SK-N-SH (cell line): ENCODE measurements at regions not wholly inside any gene's neighbourhood (a gene's known extent, or its start where the extent isn't known, plus 50 kb on each side); places are given as distances from the start of the nearest gene placed in this dataset.
"Not testable (repeated sequence)": the region's sequence is repeated elsewhere in the genome, so short reads cannot be mapped to it uniquely, and the experiment has no call there.

ENCODE experiments used
- GABPA ChIP-seq: IDR thresholded peaks from 2 replicates; pipeline ENCODE4 v1.4.0; 2012; ENCODE audit warnings: low read depth, mild to moderate bottlenecking
- MXI1 ChIP-seq: IDR thresholded peaks from 2 replicates; pipeline ENCODE4 v1.6.1; 2012; ENCODE audit warnings: mild to moderate bottlenecking, low read depth, low read length, improper control_type of control experiment
- TF ChIP-seq, protein P1 (sequence below): IDR thresholded peaks from 2 replicates; pipeline ENCODE4 v1.4.0; 2012; ENCODE audit warnings: low read depth

DNA sequence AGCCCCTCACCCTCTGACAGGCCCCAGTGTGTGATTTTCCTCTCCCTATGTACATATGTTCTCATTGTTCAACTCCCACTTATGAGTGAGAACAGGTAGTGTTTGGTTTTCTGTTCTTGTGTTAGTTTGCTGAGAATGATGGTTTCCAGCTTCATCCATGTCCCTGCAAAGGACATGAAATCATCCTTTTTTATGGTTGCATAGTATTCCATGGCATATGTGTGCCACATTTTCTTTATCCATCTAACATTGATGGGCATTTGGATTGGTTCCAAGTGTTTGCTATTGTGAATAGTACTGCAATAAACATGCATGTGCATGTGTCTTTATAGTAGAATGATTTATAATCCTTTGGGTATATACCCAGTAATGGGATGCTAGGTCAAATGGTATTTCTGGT lies 223.7 kb upstream of the VLDLR start:
- TF ChIP-seq GABPA, MXI1: not testable (repeated sequence)
- TF ChIP-seq, protein P1, sequence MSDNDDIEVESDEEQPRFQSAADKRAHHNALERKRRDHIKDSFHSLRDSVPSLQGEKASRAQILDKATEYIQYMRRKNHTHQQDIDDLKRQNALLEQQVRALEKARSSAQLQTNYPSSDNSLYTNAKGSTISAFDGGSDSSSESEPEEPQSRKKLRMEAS = not testable (repeated sequence)
